NCI-H2107 treated with DMSO at 0.1 percent for 48 hours (cell line): ENCODE measurements at regions not wholly inside any gene's neighbourhood (a gene's known extent, or its start where the extent isn't known, plus 50 kb on each side); places are given as distances from the start of the nearest gene placed in this dataset.
"Not testable (repeated sequence)": the region's sequence is repeated elsewhere in the genome, so short reads cannot be mapped to it uniquely, and the experiment has no call there.

Source experiments
- DNase-seq: peaks from one replicate; lab custom pipeline; 2025; ENCODE audit not compliant: unreplicated experiment; lab: John Stamatoyannopoulos, UW

DNA sequence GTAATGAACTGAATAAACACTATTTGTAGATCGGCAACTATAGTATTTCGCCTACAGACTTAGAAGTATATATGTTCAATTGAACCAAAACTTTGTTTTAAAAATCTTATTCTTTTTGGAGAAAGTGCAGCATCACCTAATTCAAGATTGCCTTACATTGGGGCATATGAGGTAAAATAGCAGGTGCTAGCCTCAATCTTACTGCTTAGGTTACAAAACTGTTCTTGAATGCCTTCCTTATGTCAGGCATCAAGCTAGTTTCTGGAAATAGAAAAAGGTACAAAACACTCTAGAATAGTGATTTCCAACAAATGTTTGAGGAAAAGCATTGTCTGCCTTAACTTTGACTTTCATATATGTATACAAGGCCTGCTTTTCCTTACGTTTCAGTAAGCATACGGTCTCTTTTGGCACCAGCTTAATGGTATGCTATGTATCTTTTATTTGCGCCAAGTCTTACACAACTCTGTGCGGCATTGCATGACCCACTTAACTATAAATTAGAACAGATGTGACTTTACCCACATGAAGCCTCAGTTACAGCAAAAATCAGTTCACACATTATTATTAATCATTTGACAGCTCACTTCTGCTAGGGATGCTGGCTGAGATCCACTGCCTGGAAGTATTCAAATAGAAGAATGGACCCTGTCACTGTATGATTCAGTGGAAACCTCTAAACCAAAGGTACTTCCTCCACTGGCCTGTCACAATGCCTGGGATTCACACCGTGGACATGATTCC is 174.1 kb downstream of the PRELID2 start:
- DNase-seq, result no peak

DNA sequence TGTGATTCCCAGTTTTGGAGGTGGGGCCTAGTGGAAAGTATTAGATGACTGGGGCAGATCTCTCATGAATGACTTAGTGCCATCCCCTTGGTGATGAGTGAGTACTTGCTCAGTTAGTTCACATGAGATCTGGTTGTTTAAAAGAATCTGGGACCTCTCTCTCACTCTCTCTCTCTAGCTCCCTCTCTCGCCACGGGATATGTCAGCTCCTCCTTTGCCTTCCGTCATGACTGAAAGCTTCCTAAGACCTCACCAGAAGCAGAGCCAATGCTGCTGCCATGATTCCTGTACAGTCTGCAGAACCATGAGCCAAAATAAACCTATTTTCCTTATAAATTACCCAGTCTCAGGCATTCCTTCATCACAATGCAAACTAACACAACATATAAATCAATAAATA is 176.7 kb downstream of the PRELID2 start:
- no peak for DNase-seq

DNA sequence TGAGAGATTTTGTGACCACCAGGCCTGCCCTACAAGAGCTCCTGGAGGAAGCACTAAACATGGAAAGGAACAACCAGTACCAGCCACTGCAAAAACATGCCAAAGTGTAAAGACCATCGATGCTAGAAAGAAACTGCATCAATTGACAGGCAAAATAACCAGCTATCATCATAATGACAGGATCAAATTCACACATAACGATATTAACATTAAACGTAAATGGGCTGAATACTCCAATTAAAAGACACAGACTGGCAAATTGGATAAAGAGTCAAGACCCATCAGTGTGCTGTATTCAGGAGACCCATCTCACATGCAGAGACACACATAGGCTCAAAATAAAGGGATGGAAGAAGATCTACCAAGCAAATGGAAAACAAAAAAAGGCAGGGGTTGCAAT is 182.4 kb downstream of the PRELID2 start:
- DNase-seq, result not testable (repeated sequence)

DNA sequence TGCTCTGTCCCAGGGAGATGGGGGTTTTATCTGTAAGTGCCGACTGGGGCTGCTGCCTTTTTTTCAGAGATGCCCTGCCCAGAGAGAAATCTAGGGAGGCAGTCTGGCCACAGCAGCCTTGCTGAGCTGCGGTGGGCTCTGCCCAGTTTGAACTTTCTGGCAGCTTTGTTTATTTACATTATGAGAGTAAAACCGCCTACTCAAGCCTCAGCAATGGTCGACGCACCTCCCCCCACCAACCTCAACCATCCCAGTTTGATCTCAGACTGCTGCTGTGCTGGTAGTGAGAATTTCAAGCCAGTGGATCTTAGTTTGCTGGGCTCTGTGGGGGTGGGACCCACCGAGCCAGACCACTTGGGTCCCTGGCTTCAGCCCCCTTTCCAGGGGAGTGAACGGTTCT is 188.0 kb downstream of the PRELID2 start:
- DNase-seq, result not testable (repeated sequence)

DNA sequence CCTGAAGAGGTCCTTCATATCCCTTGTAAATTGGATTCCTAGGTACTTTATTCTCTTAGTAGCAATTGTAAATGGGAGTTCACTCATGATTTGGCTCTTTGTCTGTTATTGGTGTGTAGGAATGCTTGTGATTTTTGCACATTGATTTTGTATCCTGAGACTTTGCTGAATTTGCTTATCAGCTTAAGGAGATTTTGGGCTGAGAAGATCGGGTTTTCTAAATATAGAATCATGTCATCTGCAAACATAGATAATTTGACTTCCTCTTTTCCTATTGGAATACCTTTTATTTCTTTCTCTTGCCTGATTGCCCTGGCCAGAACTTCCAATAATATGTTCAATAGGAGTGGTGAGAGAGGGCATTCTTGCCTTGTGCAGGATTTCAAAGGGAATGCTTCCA is 191.9 kb downstream of the PRELID2 start:
- not testable (repeated sequence) for DNase-seq

DNA sequence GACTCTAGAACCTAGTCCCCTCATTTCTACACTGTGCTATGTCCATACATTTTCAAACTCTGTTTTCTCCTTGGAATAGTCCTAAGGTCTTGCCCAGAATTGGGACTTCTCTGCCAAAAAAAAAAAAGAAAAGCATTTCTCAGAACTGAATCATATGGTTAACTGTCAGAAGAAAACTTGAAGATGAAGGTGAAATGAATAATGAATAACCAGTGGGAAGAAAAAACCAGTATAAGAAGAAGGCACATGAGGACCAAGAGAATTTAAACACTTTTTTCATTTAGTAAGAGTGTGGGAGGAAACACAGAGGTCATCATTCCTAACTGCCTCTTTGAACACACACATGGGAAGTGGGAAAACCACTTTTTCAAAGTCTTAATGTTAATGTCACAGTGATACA is 197.7 kb downstream of the PRELID2 start:
- no peak for DNase-seq

DNA sequence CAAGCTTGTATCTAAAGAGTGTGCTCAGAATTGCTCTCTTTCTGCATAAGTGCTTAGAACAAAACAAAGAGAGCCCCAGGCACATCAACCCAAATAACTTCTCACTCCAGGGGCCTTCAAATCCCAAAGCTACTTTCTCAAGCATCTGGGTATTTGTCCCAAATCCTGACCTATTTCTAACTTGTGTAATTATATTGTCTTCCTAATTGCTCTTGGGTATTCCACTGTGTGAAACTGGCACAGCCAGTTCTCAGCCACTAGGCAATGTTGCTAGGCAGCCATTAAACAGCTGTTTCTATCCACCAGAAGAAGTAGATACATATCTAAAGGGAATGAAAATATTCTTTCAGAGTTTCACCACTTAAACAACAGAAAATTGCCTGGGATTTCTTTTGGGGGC is 198.8 kb downstream of the PRELID2 start:
- no peak for DNase-seq

DNA sequence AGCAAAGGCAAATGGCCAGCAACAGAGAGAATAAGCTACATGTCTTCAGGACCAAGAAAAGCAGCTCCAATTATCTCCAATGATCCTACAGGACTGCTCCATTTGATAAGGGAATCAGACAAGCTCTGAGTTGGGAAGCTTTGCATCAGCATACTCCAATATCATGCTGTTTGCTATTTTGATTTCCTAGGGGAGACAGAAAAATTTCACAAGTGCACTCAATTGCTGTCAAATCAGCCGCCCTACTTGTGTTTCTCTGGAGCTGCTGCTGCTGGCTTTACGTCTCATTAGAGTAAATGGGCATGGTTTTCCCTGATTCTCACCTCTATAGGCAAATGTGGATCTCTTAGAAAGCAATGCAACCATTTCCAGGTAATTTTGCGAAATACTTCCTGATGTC is 201.7 kb downstream of the PRELID2 start:
- DNase-seq, result no peak

DNA sequence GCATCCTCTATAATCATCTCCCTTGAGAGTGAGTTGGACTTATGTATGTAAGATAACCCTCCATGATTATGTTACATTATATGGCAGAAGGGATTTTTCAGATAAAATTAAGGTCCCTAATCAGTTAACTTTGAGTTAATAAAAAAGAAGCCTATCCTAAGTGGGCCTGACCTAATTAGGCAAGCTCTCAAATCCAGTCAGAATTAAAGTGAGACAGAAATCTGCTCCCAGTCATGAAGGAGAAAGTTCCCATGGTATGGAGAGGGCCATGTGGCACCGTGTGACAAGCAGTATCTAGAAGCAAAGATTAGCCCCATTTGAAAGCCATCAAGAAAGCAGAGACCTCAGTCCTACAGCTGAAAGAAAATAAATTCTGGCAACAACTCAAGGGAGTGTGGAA is 202.4 kb downstream of the PRELID2 start:
- DNase-seq, result no peak

DNA sequence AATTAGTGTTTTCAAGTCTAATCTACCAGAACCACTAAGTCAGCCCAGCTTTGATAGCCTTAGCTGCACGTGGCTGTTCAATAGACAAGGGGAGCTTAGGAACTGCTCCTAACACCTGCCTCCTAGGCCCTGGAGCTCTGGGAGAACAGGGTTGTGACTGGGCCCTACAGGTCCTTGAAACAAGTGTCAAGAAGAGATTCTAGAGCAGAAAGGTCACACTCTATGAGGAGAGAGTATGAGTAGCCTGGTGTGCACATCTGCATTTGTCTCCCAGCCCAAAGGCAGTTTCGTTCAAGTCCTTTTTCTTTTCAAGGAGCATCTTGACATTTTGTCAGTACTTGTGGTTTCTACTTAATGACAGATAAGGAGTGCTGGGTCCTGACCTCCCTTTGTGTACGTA is 206.1 kb downstream of the PRELID2 start:
- peak; percentile 46 for DNase-seq

DNA sequence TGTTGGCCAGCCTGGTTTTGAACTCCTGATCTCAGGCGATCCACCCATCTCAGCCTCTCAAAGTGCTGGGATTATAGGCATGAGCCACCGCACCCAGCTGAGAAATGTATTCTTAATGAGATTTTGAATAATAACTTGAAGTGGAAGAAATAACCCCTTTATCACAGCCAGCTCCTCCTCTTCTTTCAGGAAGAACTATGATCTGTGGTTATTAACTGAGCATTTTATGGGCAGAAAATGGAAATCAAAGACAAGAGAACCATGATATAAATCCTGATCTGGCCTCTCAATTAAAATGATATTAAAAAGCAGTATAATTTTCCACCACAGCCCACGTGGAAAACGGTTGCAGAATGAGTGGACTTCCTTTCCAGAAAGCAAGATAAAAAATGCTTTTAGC is 206.6 kb downstream of the PRELID2 start:
- DNase-seq, result no peak

DNA sequence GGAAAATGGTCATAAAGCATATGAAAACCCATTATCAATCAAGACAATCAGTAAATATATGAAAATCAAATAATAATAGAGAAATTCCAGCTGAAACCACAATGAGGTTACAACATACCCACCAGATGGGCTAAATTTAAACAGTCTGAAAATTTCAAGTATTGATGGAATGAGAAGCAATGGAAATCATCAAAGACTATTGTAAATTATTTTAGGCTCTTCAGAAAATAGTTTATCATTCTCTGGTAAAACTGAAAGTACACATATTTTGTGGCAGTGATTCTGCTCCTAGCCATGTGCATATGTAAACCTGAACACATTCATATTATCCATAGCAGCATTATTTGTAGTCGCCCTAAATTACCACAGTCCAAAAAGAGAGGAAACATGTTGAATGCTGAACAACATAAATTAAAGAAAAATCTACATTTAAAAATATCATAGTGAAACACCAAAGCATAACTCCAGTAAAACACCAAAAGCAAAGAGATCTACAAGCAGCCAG is 215.3 kb downstream of the PRELID2 start:
- no peak for DNase-seq

DNA sequence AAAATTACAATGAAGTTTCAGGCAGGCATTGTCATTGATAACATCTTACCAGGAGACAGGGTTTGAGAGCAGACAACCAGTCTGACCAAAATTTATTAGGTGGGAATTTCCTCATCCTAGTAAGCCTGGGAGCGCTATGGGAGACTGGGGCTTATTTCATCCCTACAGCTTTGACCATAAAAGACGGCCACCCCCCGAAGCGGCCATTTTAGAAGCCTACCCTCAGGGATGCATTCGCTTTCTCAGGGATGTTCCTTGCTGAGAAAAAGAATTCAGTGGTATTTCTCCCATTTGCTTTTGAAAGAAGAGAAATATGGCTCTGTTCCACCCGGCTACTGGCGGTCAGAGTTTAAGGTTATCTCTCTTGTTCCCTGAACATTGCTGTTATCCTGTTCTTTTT is 218.4 kb downstream of the PRELID2 start:
- DNase-seq, result not testable (repeated sequence)

DNA sequence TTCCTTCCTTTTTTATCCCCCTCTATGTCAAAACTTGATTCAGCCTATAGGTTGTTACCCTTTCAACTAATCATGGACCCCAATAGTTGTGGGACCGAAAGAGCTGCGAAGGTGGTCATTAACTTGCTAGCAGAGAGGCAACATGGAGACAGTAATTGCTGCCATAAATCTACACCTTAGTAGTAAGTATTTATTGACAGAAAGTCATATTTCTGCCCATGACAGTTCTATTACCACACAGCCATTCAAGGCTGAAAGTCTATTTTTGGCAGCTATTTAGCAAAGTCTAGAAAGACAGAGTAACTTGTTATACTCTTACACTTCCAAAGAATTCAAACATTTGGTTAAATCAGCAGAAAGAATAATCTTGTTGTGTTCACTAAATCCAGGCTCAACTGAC is 236.2 kb downstream of the PRELID2 start:
- DNase-seq, result no peak

DNA sequence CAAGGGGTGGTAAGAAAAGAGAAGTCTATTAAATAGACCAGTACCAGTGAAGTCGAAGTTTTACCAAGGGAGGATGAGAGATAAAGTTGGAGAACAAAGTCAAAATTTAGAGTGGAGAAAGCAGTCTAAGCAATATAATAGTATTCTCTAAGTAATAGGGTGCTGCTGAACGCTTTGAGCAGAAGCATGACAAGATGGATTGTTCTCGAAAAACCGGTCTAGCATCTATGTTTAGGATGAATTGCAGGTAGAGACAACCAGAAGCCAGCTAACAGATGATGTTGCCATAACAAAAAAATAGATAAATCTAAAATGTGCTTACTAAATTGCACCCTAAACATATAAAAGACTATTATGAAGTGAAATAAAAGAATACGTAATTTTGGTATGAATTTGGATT is 237.0 kb downstream of the PRELID2 start:
- no peak for DNase-seq

DNA sequence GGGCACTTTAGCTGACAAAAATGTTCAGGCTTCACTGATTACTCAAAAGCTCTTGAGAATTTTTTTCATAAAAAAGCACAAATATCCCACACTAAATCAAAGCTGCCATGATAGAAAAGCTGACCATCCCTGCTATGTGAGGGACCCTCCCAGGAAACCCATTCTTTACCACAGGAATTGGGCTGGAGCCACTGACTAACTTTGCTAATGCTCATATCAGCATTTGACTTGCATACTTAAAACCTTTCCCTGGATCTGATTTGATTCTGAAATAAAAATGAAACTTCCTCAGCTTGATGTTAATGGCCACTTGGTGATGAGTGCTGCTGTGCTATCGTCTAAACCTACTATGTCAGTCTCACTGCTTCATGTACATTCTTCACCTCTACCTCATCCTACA is 243.6 kb downstream of the PRELID2 start:
- DNase-seq, result no peak

DNA sequence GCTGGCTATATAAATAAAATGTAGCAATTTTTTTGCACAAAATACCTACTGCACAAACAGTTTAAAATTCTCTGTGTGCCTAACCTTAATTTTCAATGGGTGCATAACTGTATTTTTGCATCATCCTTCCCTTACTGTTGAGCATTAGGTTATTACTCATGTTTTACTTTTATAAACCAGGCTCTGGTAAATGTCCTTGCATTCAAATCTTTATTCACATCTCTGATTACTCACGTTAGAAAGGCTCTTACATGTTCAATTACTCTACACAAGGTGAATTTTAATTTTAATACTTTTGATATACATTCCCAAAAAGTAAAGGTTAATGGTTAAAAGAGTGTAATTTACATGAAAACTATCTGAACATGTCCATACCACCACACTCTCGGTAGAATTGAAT is 246.1 kb downstream of the PRELID2 start:
- no peak for DNase-seq

DNA sequence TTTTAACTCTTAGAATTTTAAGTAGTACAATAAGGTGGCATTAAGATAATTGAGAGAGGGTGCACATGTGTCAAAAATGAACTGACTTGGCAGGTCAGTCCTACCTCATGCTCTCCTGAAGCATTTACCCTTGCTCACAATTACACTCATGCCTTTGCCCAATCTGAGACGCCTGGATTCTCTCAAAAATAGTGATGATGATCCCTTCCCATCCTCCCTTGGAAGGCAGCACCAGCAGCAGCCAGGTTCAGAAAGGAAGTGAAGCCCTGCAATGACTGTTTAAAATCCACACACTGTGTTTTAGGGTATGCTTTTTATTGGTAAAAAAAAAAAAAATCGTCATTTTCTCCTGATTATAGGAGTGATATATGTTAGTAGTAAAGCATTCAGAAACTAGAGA is 246.6 kb downstream of the PRELID2 start:
- DNase-seq, result no peak

DNA sequence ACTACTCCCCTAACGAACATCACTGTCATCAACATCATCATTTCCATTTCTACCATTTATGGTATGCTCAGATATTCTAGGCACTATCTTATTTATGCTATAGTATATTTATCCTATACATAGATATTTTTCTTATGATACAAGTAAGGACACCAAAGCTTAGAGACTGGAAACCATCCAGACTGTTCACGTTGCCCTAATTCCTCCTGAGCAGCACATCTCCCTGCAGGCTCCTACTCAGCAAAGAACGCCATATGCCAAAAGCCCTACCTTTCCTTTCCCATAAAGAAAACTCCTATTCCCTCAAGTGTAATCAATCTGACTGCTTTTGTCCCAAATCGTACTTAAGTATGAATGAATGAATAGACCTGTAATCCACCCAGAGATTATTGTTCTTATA is 247.0 kb downstream of the PRELID2 start:
- no peak for DNase-seq

DNA sequence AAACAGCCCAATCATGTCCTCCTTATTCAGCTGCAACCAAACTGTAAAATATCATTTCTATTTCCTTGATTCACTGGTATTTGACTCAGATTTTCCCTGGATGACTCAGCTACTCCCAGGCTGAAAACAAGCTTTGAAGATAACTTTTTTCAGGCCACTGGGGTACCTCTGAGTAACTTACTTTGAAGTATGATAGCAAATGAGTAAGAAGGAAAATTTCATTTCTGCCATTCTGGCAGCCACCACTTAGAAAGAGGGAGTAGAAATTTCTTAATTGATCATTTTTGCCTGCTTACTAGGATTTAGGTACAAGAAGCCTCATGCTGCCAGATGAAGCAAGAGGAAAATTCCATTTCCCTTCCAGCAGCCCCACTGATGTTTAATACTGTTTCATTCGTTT is 247.4 kb downstream of the PRELID2 start:
- no peak for DNase-seq

DNA sequence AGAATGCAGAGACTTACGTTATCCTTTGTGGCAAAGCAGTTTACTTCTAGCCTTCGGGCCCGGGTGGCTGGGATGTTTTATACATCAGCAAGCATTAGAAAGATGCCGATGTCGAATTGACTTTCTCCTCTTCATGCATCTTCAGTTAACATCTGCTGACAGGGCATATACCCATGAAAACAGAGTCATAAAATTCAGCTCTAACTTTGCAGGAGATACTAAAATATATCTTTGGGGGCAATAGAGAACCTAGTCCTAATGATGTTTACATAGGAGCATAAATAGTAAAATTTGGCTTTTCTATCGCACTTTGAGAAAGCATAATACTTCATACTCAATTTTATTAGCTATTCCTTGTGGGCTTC is 247.9 kb downstream of the PRELID2 start:
- DNase-seq, result no peak

DNA sequence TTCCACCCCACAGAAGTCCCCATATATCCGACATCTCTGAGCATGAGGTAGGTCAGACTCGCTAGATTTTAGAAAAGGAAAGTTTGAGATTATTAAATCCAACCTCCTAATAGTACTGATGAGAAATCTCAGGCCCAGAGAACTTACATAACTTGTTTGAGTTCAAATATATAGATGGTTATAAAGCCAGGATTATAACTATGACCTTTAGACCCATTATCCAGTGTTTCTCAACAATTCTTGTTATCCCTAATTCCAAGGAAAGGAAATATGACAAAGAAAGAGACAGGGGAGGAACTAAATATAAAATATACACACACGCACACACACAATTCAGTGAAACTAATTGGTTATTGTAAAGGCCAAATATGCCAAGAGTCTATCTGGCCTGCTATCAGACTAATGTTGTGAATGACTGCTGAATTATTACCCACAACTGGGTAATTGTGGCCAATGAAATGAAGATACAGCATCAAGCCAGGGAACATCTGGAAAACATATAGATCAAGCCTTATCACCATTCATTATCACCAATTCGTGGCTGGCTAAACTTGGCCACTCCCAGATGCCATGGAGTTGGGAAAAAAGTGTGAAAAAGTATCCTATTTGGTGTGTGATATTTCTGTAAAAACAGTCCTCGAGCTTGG is 248.4 kb downstream of the PRELID2 start:
- no peak for DNase-seq
